H1 (cell line): ENCODE measurements at regions not wholly inside any gene's neighbourhood (a gene's known extent, or its start where the extent isn't known, plus 50 kb on each side); places are given as distances from the start of the nearest gene placed in this dataset.

ENCODE experiments used
- CBX5 ChIP-seq: fragments of 300-800, 300-1000 bp; sonication (generic); IDR thresholded peaks from 2 replicates; pipeline ENCODE4 v1.7.1; 2016; ENCODE audit warnings: antibody characterized with exemption, low read length, low read depth
- CEBPB ChIP-seq: IDR thresholded peaks from 2 replicates; pipeline ENCODE4 v1.6.1; 2012; ENCODE audit warnings: low read depth, low read length
- CHD2 ChIP-seq: IDR thresholded peaks from 2 replicates; pipeline ENCODE4 v1.6.1; 2012; ENCODE audit warnings: low read length, improper control_type of control experiment
- HDAC2 ChIP-seq, 2 experiments: fragments of 300-600 bp in 1 of 2; sonication (generic) in 1 of 2; IDR thresholded peaks; 2 replicates each; pipeline ENCODE4 v1.6.1; 2011 to 2012; ENCODE audit warnings: low read depth in 2 of 2, low read length in 2 of 2, mild to moderate bottlenecking in 2 of 2, moderate library complexity in 2 of 2, borderline replicate concordance in 1 of 2, inconsistent platforms in 1 of 2
- MAFK ChIP-seq: IDR thresholded peaks from 2 replicates; pipeline ENCODE4 v1.6.1; 2012; ENCODE audit warnings: low read depth, mild to moderate bottlenecking, improper control_type of control experiment, low read length
- NRF1 ChIP-seq: IDR thresholded peaks from 2 replicates; pipeline ENCODE4 v1.6.1; 2011; ENCODE audit warnings: mild to moderate bottlenecking, low read depth, low read length, improper control_type of control experiment
- SP2 ChIP-seq: IDR thresholded peaks from 2 replicates; pipeline ENCODE4 v1.6.1; 2012; ENCODE audit warnings: mild to moderate bottlenecking, low read length, inconsistent platforms

DNA sequence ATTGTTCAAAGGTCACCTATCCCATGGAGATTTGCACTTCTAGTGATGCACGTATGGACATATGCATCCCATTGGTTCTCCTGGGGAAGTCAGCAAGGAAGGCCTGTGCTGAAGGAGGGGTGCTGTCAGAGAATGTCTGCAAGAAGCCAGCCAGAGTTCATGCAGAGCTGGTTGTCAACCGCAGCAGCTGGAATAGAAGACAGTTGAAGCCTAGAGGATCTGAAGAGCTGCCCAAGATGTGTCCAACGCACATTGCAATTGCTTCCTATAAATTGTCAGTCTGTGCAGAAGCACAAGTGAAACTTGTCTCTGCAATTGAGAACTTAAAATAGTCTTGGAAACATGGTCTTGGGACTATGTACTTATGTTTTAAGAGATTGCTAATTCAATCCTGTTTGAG, 82.1 kb upstream of the CNTNAP4 start (continued):
- TF ChIP-seq MAFK (no peak), CHD2 (no peak), HDAC2 (IDR thresholded peaks at IDR 0.05; ENCODE audit: borderline replicate concordance in 1 of 2, low read depth in 2 of 2, low read length in 2 of 2) (no peak), CEBPB (no peak), CBX5 (no peak), SP2 (no peak), NRF1 (no peak)
